ENCODE measurements at regions not wholly inside any gene's neighbourhood (a gene's known extent, or its start where the extent isn't known, plus 50 kb on each side); places are given as distances from the start of the nearest gene placed in this dataset.

- intact Hi-C loops (cut with micrococcal nuclease) = no loop called here
- ChIA-PET POLR2A (no interaction called here), CTCF (ENCODE audit: low intra/inter-chr PET ratio) (no interaction called here)
- no TSS peak for BruUV-seq (replicated peaks)
- Histone ChIP-seq H3K9ac (ENCODE audit: insufficient read depth in 1 of 2, low read depth in 2 of 2, low read length in 2 of 2) (no peak overlapping the region), H3K27me3 (ENCODE audit: control insufficient read depth in 2 of 2, insufficient read depth in 2 of 2, low read length in 2 of 2) (no peaks in the 10 kb centered on the region), H2AFZ (ENCODE audit: low read depth, low read length) (no peak overlapping the region), H3K9me3 (replicated peaks; ENCODE audit: control insufficient read depth, insufficient read depth, low read depth, low read length) (no peaks in the 10 kb centered on the region; the same call in 1 of the 2 replicates), H3K4me1 (replicated peaks in 1 of 2; ENCODE audit: control insufficient read depth in 2 of 2, insufficient read depth in 2 of 2, low read length in 2 of 2) (no peaks in the 10 kb centered on the region), H3K27ac (ENCODE audit: extremely low read depth, low read depth, low read length) (no peak overlapping the region), H3K79me2 (ENCODE audit: control insufficient read depth, insufficient read depth, low read length) (no peaks in the 10 kb centered on the region), H4K20me1 (replicated peaks; ENCODE audit: control insufficient read depth, insufficient read depth, low read length) (no peaks in the 10 kb centered on the region), H3K4me2 (ENCODE audit: insufficient read depth, low read length) (no peak overlapping the region), H3K4me3 (no peak overlapping the region), H3K9me1 (ENCODE audit: control insufficient read depth, insufficient read depth, low read length) (no peaks in the 10 kb centered on the region), H3K36me3 (ENCODE audit: control insufficient read depth, insufficient read depth, low read length) (no peaks in the 10 kb centered on the region)
- WGBS (ENCODE audit: insufficient coverage, low coverage, missing lambda C conversion rate) = 0% methylated on average over 1 of the region's 1 CpG
- in situ Hi-C loops (cut with MboI) = no loop called here
- ATAC-seq (no peak), FAIRE-seq (no peak), DNase-seq (ENCODE audit: extremely low read depth in 1 of 4, low spot score in 3 of 4) (no peak)
- TF ChIP-seq NELFE (IDR thresholded peaks at IDR 0.05; ENCODE audit: insufficient read depth, insufficient read length) = no peak
- TF ChIP-seq XRCC5 (IDR thresholded peaks at IDR 0.05; ENCODE audit: low read depth, low read length) = no peak
- no peak for TF ChIP-seq BHLHE40 (IDR thresholded peaks at IDR 0.05; ENCODE audit: low read length)
- no peak for TF ChIP-seq MXD1 (CRISPR knock-in tag; IDR thresholded peaks at IDR 0.05; ENCODE audit: borderline replicate concordance, poor library complexity, severe bottlenecking)
- TF ChIP-seq NCOA6 (IDR thresholded peaks at IDR 0.05) = no peak
- no peak for TF ChIP-seq MTA1 (IDR thresholded peaks at IDR 0.05; ENCODE audit: borderline replicate concordance)
- TF ChIP-seq ZNF133 (CRISPR knock-in tag; IDR thresholded peaks at IDR 0.05) = no peak
Observed at GRCh38 chr2:149815941-149816340, 228.4 kb upstream of the MMADHC start.

- no peak for TF ChIP-seq POU5F1 (IDR thresholded peaks at IDR 0.05; ENCODE audit: borderline replicate concordance, low read depth, low read length, partially characterized antibody)
- TF ChIP-seq PCBP2 (IDR thresholded peaks at IDR 0.05; ENCODE audit: low read depth, low read length, poor library complexity, severe bottlenecking) = no peak
- no peak for TF ChIP-seq DACH1 (IDR thresholded peaks at IDR 0.05; ENCODE audit: partially characterized antibody)
- no peak for TF ChIP-seq ZFP36 (IDR thresholded peaks at IDR 0.05; ENCODE audit: low read depth, low read length, partially characterized antibody)
- no peak for TF ChIP-seq ZNF696 (CRISPR knock-in tag; conservative IDR thresholded peaks at IDR 0.05)
- no peak for TF ChIP-seq MAZ (CRISPR knock-in tag; conservative IDR thresholded peaks at IDR 0.05 in 1 of 2, IDR thresholded peaks at IDR 0.05 in 1 of 2)
- TF ChIP-seq GTF2B (IDR thresholded peaks at IDR 0.05; ENCODE audit: extremely low read depth, insufficient read length) = no peak
- WGBS (ENCODE audit: insufficient coverage, low coverage, missing lambda C conversion rate) = 0% methylated on average over 3 of the region's 3 CpGs
- intact Hi-C loops (cut with micrococcal nuclease) (no loop called here), in situ Hi-C loops (cut with MboI) (no loop called here)
- Histone ChIP-seq H3K4me3 (no peak overlapping the region), H3K9ac (ENCODE audit: insufficient read depth in 1 of 2, low read depth in 2 of 2, low read length in 2 of 2) (no peak overlapping the region), H2AFZ (ENCODE audit: low read depth, low read length) (no peak overlapping the region), H3K36me3 (ENCODE audit: control insufficient read depth, insufficient read depth, low read length) (no peaks in the 10 kb centered on the region), H3K27me3 (ENCODE audit: control insufficient read depth in 2 of 2, insufficient read depth in 2 of 2, low read length in 2 of 2) (no peaks in the 10 kb centered on the region), H3K4me1 (replicated peaks in 1 of 2; ENCODE audit: control insufficient read depth in 2 of 2, insufficient read depth in 2 of 2, low read length in 2 of 2) (no peaks in the 10 kb centered on the region), H3K27ac (ENCODE audit: extremely low read depth, low read depth, low read length) (no peak overlapping the region), H4K20me1 (replicated peaks; ENCODE audit: control insufficient read depth, insufficient read depth, low read length) (no peaks in the 10 kb centered on the region), H3K9me1 (ENCODE audit: control insufficient read depth, insufficient read depth, low read length) (no peaks in the 10 kb centered on the region), H3K9me3 (replicated peaks; ENCODE audit: control insufficient read depth, insufficient read depth, low read depth, low read length) (no peaks in the 10 kb centered on the region; the same call in 1 of the 2 replicates), H3K4me2 (ENCODE audit: insufficient read depth, low read length) (no peak overlapping the region), H3K79me2 (ENCODE audit: control insufficient read depth, insufficient read depth, low read length) (no peaks in the 10 kb centered on the region)
- no peak for DNase-seq (ENCODE audit: extremely low read depth in 1 of 4, low spot score in 3 of 4)
- ChIA-PET POLR2A (no interaction called here), CTCF (ENCODE audit: low intra/inter-chr PET ratio) (no interaction called here)
- BruUV-seq (replicated peaks) = no TSS peak
- ATAC-seq = no peak
- no peak for FAIRE-seq
Observed at GRCh38 chr2:149814901-149815300, 227.3 kb upstream of the MMADHC start.

All from K562 (cell line).